SK-N-SH (cell line): ENCODE measurements at regions not wholly inside any gene's neighbourhood (a gene's known extent, or its start where the extent isn't known, plus 50 kb on each side); places are given as distances from the start of the nearest gene placed in this dataset.

Source experiments
- CTCF ChIA-PET: fragments of 300-600, 350-600 bp; formaldehyde crosslinking; extraction: SDS; loops from one replicate; lab custom pipeline; 2021; lab: Yijun Ruan, JAX
- POLR2A ChIA-PET: fragments of 350-600 bp; sonication (Branson Sonifier 250); formaldehyde crosslinking; extraction: SDS; loops from one replicate; lab custom pipeline; 2020; ENCODE audit warnings: antibody characterized with exemption, inconsistent platforms; lab: Yijun Ruan, JAX
- DNase-seq: peaks from one replicate; pipeline ENCODE4 v3.0.0; 2012
- H2AFZ ChIP-seq: fragments of 200-600 bp; sonication (generic); 2 replicates; pipeline ENCODE4 v1.8.1; 2016; ENCODE audit warnings: antibody characterized with exemption, mild to moderate bottlenecking, low read depth
- H3F3A ChIP-seq: fragments of 200-600 bp; sonication (generic); replicated peaks from 2 replicates; pipeline ENCODE3; 2016; ENCODE audit warnings: antibody characterized with exemption, mild to moderate bottlenecking; ENCODE audit not compliant: insufficient read depth
- H3K27ac ChIP-seq, 2 experiments: fragments of 200-500 bp in 1 of 2; fragments of 200-600 bp in 1 of 2; sonication (Bioruptor generic) in 1 of 2; sonication (generic), shearing (Covaris generic) in 1 of 2; 2 replicates each; pipeline versions ENCODE4 v1.5.1 to v1.6.1; 2014 to 2016; ENCODE audit warnings: low read depth in 2 of 2, inconsistent platforms in 1 of 2, low read length in 1 of 2, mild to moderate bottlenecking in 1 of 2, mixed read lengths in 1 of 2
- H3K27me3 ChIP-seq: fragments of 200-600 bp; sonication (generic), shearing (Covaris generic); 2 replicates; pipeline ENCODE4 v1.6.1; 2016; ENCODE audit warnings: mixed run types; ENCODE audit not compliant: insufficient read depth
- H3K36me3 ChIP-seq, 2 experiments: fragments of 200-500 bp in 1 of 2; fragments of 200-600 bp in 1 of 2; sonication (Bioruptor generic) in 1 of 2; sonication (generic) in 1 of 2; replicated peaks in 1 of 2; 2 replicates each; pipeline versions ENCODE3 to v1.5.1; 2014 to 2016; ENCODE audit warnings: low read length in 1 of 2, mild to moderate bottlenecking in 1 of 2; ENCODE audit not compliant: insufficient read depth in 2 of 2, control insufficient read depth in 1 of 2
- H3K4me1 ChIP-seq, 2 experiments: fragments of 200-500 bp in 1 of 2; fragments of 200-600 bp in 1 of 2; sonication (Bioruptor generic) in 1 of 2; sonication (generic), shearing (Covaris generic) in 1 of 2; 2 replicates each; pipeline versions ENCODE4 v1.5.1 to v1.6.1; 2014 to 2016; ENCODE audit warnings: low read depth in 1 of 2, low read length in 1 of 2, mixed run types in 1 of 2; ENCODE audit not compliant: insufficient read depth in 2 of 2, control insufficient read depth in 1 of 2
- H3K4me2 ChIP-seq: fragments of 200-600 bp; sonication (generic), shearing (Covaris generic); 2 replicates; pipeline ENCODE4 v1.6.1; 2017; ENCODE audit warnings: mixed run types
- H3K4me3 ChIP-seq, 2 experiments: fragments of 200-500 bp in 1 of 2; fragments of 200-600 bp in 1 of 2; sonication (Bioruptor generic) in 1 of 2; sonication (generic), shearing (Covaris generic) in 1 of 2; 2 replicates each; pipeline versions ENCODE4 v1.5.1 to v1.8.1; 2014 to 2016; ENCODE audit warnings: low read depth in 2 of 2, inconsistent platforms in 1 of 2, low read length in 1 of 2, mild to moderate bottlenecking in 1 of 2, mixed read lengths in 1 of 2, moderate library complexity in 1 of 2
- H3K79me2 ChIP-seq: fragments of 200-600 bp; sonication (generic); 2 replicates; pipeline ENCODE4 v1.8.1; 2017; ENCODE audit warnings: mild to moderate bottlenecking; ENCODE audit not compliant: insufficient read depth
- H3K9ac ChIP-seq: fragments of 200-600 bp; sonication (generic); 2 replicates; pipeline ENCODE4 v1.6.1; 2017; ENCODE audit warnings: mixed run types
- H3K9me2 ChIP-seq: fragments of 200-600 bp; sonication (generic); 2 replicates; pipeline ENCODE4 v1.6.1; 2017; ENCODE audit warnings: mixed run types
- H3K9me3 ChIP-seq: fragments of 200-600 bp; sonication (generic); 2 replicates; pipeline ENCODE4 v1.6.1; 2017; ENCODE audit warnings: mixed run types, mild to moderate bottlenecking, moderate library complexity
- H4K20me1 ChIP-seq: fragments of 200-600 bp; sonication (generic); 2 replicates; pipeline ENCODE4 v1.6.1; 2017; ENCODE audit warnings: mild to moderate bottlenecking, mixed run types; ENCODE audit not compliant: insufficient read depth
- ELF1 ChIP-seq: IDR thresholded peaks from 2 replicates; pipeline ENCODE4 v1.4.0; 2012
- JUND ChIP-seq: IDR thresholded peaks from 2 replicates; pipeline ENCODE4 v1.4.0; 2012
- NRF1 ChIP-seq: IDR thresholded peaks from 2 replicates; pipeline ENCODE4 v1.6.1; 2012; ENCODE audit warnings: low read depth, mild to moderate bottlenecking, low read length
- RCOR1 ChIP-seq: fragments of 150-350 bp; IDR thresholded peaks from 2 replicates; pipeline ENCODE4 v1.6.1; 2017; ENCODE audit warnings: antibody characterized with exemption, low read length
- REST ChIP-seq: IDR thresholded peaks from 2 replicates; pipeline ENCODE4 v1.6.1; 2012; ENCODE audit warnings: mild to moderate bottlenecking, low read depth, low read length, moderate library complexity
- RFX5 ChIP-seq: IDR thresholded peaks from 2 replicates; pipeline ENCODE4 v1.6.1; 2012; ENCODE audit warnings: mild to moderate bottlenecking, improper control_type of control experiment, low read length
- RXRA ChIP-seq: IDR thresholded peaks from 2 replicates; pipeline ENCODE4 v1.4.0; 2012; ENCODE audit warnings: low read depth, mild to moderate bottlenecking, borderline replicate concordance
- WGBS: methylation state at CpG from one replicate; pipeline ENCODE4 v1.1.6; 2017; ENCODE audit warnings: low lambda C conversion rate; 5-methylcytosine and 5-hydroxymethylcytosine counted together

GRCh38 chr1:104195395-104195794, 445.7 kb downstream of the AMY1C start:
- Histone ChIP-seq H3K4me1 (no peaks in the 10 kb centered on the region; a peak in 1 of 4 replicates), H3K9me2 (no peaks in the 10 kb centered on the region), H3K9ac (no peak overlapping the region), H3K36me3 (no peaks in the 10 kb centered on the region)
- TF ChIP-seq REST, result no peak
- TF ChIP-seq ELF1, result no peak
- no peak for TF ChIP-seq NRF1
- TF ChIP-seq, all 33 proteins: peak for 0
- no peak overlapping the region for H3K4me2 ChIP-seq
- no peak overlapping the region for H3K4me3 ChIP-seq
- H3K27ac ChIP-seq, result no peak overlapping the region
- ChIA-PET POLR2A (no interaction called here), CTCF (no interaction called here)
- no peaks in the 10 kb centered on the region for H3K9me3 ChIP-seq
- H2AFZ ChIP-seq, result no peak overlapping the region
- no peaks in the 10 kb centered on the region for H3F3A ChIP-seq
- no peaks in the 10 kb centered on the region for H3K79me2 ChIP-seq
- no peaks in the 10 kb centered on the region for H3K27me3 ChIP-seq
- no peak for DNase-seq
- no peaks in the 10 kb centered on the region for H4K20me1 ChIP-seq

GRCh38 chr1:104196136-104196535, 446.4 kb downstream of the AMY1C start:
- Histone ChIP-seq H3K27ac (no peak overlapping the region), H3K4me2 (no peak overlapping the region), H3K79me2 (no peaks in the 10 kb centered on the region), H3K27me3 (no peaks in the 10 kb centered on the region), H3F3A (no peaks in the 10 kb centered on the region), H3K4me3 (no peak overlapping the region), H2AFZ (no peak overlapping the region), H3K9me2 (no peaks in the 10 kb centered on the region), H3K9me3 (no peaks in the 10 kb centered on the region), H3K36me3 (no peaks in the 10 kb centered on the region), H4K20me1 (no peaks in the 10 kb centered on the region), H3K9ac (no peak overlapping the region), H3K4me1 (no peaks in the 10 kb centered on the region; a peak in 1 of 4 replicates)
- TF ChIP-seq RCOR1 (0 out of 2 replicates have a peak, but pooled peaks have one; percentile 10), JUND (no peak)
- DNase-seq, result peak; percentile 28
- POLR2A ChIA-PET, result no interaction called here
- CTCF ChIA-PET, result no interaction called here

GRCh38 chr1:104197516-104197915, 447.8 kb downstream of the AMY1C start:
- Histone ChIP-seq H3K27me3 (no peaks in the 10 kb centered on the region), H3K4me2 (no peak overlapping the region), H3F3A (no peaks in the 10 kb centered on the region), H3K9me3 (no peaks in the 10 kb centered on the region), H3K79me2 (no peaks in the 10 kb centered on the region), H3K4me1 (no peaks in the 10 kb centered on the region; a peak in 1 of 4 replicates), H4K20me1 (no peaks in the 10 kb centered on the region), H3K36me3 (no peaks in the 10 kb centered on the region), H3K27ac (no peak overlapping the region), H2AFZ (no peak overlapping the region), H3K9me2 (no peaks in the 10 kb centered on the region), H3K4me3 (no peak overlapping the region), H3K9ac (no peak overlapping the region)
- CTCF ChIA-PET, result no interaction called here
- WGBS, result 13% methylated on average over 1 of the region's 1 CpG
- POLR2A ChIA-PET, result no interaction called here
- peak; percentile 86 for TF ChIP-seq RFX5
- TF ChIP-seq RXRA, result no peak
- no peak for DNase-seq
